ENCODE measurements at regions not wholly inside any gene's neighbourhood (a gene's known extent, or its start where the extent isn't known, plus 50 kb on each side); places are given as distances from the start of the nearest gene placed in this dataset.
"Not testable (repeated sequence)": the region's sequence is repeated elsewhere in the genome, so short reads cannot be mapped to it uniquely, and the experiment has no call there.

DNA sequence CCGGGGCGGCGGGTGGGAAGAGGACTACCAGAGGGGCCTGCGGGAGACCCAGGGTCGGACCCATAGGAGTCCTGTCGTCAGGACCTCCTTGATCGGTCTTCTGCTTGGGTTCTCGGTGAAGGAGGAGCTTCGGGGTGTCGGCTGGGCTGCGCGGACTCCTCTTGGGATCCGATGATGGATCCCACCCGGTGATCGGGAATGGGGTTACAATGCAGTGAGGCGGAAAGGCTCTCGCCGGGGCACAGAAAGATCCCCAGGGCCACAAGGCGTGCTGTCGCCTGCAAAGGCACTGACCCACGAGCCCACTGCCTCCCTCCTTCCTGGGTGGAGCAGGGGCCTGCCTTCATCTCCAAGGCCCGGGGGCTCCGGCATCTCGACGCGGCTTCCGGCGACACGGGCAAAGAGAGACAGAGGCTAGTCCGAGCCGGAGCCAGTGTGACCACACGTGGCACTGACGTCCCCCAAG lies 751.3 kb downstream of the SPATA31A1 start:
- TF ChIP-seq, protein P1, sequence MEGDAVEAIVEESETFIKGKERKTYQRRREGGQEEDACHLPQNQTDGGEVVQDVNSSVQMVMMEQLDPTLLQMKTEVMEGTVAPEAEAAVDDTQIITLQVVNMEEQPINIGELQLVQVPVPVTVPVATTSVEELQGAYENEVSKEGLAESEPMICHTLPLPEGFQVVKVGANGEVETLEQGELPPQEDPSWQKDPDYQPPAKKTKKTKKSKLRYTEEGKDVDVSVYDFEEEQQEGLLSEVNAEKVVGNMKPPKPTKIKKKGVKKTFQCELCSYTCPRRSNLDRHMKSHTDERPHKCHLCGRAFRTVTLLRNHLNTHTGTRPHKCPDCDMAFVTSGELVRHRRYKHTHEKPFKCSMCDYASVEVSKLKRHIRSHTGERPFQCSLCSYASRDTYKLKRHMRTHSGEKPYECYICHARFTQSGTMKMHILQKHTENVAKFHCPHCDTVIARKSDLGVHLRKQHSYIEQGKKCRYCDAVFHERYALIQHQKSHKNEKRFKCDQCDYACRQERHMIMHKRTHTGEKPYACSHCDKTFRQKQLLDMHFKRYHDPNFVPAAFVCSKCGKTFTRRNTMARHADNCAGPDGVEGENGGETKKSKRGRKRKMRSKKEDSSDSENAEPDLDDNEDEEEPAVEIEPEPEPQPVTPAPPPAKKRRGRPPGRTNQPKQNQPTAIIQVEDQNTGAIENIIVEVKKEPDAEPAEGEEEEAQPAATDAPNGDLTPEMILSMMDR (IDR thresholded peaks at IDR 0.05) = not testable (repeated sequence)
- not testable (repeated sequence) for TF ChIP-seq POLR2A (IDR thresholded peaks at IDR 0.05)
